Gastroesophageal sphincter (tissue), 3 donors: ENCODE measurements at regions not wholly inside any gene's neighbourhood (a gene's known extent, or its start where the extent isn't known, plus 50 kb on each side); places are given as distances from the start of the nearest gene placed in this dataset.
"Not testable (repeated sequence)": the region's sequence is repeated elsewhere in the genome, so short reads cannot be mapped to it uniquely, and the experiment has no call there.

ENCODE experiments used
- CTCF ChIP-seq, 4 experiments: fragments of 200-600 bp in 2 of 4; fragments of 450-650 bp in 2 of 4; sonication (generic) in 1 of 4; IDR thresholded peaks; one replicate each; pipeline ENCODE4 v1.5.1; 2017 to 2019; ENCODE audit warnings: antibody characterized with exemption in 4 of 4, mild to moderate bottlenecking in 2 of 4, moderate library complexity in 2 of 4
- POLR2AphosphoS5 ChIP-seq: sonication (generic); formaldehyde crosslinking; IDR thresholded peaks from one replicate; pipeline ENCODE4 v1.6.1; 2017; ENCODE audit warnings: antibody characterized with exemption

- TF ChIP-seq CTCF (IDR thresholded peaks at IDR 0.05); POLR2AphosphoS5: not testable (repeated sequence)
Observed at GRCh38 chr6:63053206-63053605, 158.1 kb upstream of the FKBP1C start.
